HL-60 (cell line): ENCODE measurements at regions not wholly inside any gene's neighbourhood (a gene's known extent, or its start where the extent isn't known, plus 50 kb on each side); places are given as distances from the start of the nearest gene placed in this dataset.

Source experiments
- DNase-seq, 2 experiments: peaks; one replicate each; pipeline ENCODE4 v3.0.0-alpha.2; 2010 to 2020; ENCODE audit warnings: low read depth in 1 of 2, low spot score in 1 of 2
- H3K27ac ChIP-seq: fragments of 250-450 bp; sonication (Bioruptor Pico); replicated peaks from 2 replicates; pipeline ENCODE4 v1.5.1; 2020; ENCODE audit warnings: mild to moderate bottlenecking, moderate library complexity
- H3K27me3 ChIP-seq: fragments of 250-450 bp; sonication (Bioruptor Pico); 2 replicates; pipeline ENCODE4 v1.5.1; 2021; ENCODE audit warnings: mild to moderate bottlenecking, moderate library complexity; ENCODE audit not compliant: insufficient read depth, poor library complexity, severe bottlenecking
- H3K4me3 ChIP-seq: replicated peaks from 2 replicates; pipeline ENCODE4 v1.5.1; 2011; ENCODE audit warnings: mild to moderate bottlenecking, control low read depth, low read length; ENCODE audit not compliant: insufficient read depth
- CTCF ChIP-seq: IDR thresholded peaks from one replicate; pipeline ENCODE4 v1.5.1; 2011; ENCODE audit warnings: low read length, control low read depth, inconsistent platforms; ENCODE audit not compliant: insufficient read depth
- GABPA ChIP-seq: IDR thresholded peaks from 2 replicates; pipeline ENCODE4 v1.6.1; 2012; ENCODE audit warnings: low read depth
- POLR2AphosphoS5 ChIP-seq: IDR thresholded peaks from 2 replicates; pipeline ENCODE4 v1.6.1; 2012; ENCODE audit warnings: low read depth
- REST ChIP-seq: IDR thresholded peaks from 2 replicates; pipeline ENCODE4 v1.6.1; 2012; ENCODE audit warnings: low read depth; ENCODE audit not compliant: insufficient replicate concordance
- SPI1 ChIP-seq: IDR thresholded peaks from 2 replicates; pipeline ENCODE4 v1.6.1; 2012; ENCODE audit warnings: low read depth, mild to moderate bottlenecking, borderline replicate concordance

- Histone ChIP-seq H3K27me3 (no peaks in the 10 kb centered on the region), H3K27ac (no peak overlapping the region), H3K4me3 (no peak overlapping the region)
- DNase-seq, result no peak
- TF ChIP-seq CTCF (no peak), GABPA (no peak), SPI1 (no peak), REST (no peak), POLR2AphosphoS5 (no peak)
Measured at GRCh38 chr2:125264453-125264852, 1239.4 kb downstream of the CNTNAP5 start.

- TF ChIP-seq SPI1 (no peak), REST (no peak), POLR2AphosphoS5 (no peak), GABPA (no peak), CTCF (no peak)
Measured at GRCh38 chr2:125267683-125268082, 1242.6 kb downstream of the CNTNAP5 start.

GRCh38 chr2:125272651-125273050 is 1247.6 kb downstream of the CNTNAP5 start:
- no peak for DNase-seq
- Histone ChIP-seq H3K27me3 (no peaks in the 10 kb centered on the region), H3K4me3 (no peak overlapping the region), H3K27ac (no peak overlapping the region)
- no peak for TF ChIP-seq SPI1
- TF ChIP-seq POLR2AphosphoS5, result no peak
- no peak for TF ChIP-seq REST
- TF ChIP-seq CTCF, result no peak
- TF ChIP-seq GABPA, result no peak

More at GRCh38 chr2:125267683-125268082, 1242.6 kb downstream of the CNTNAP5 start:
- DNase-seq, result no peak
- Histone ChIP-seq H3K27me3 (no peaks in the 10 kb centered on the region), H3K27ac (no peak overlapping the region), H3K4me3 (no peak overlapping the region)
